ENCODE measurements at regions not wholly inside any gene's neighbourhood (a gene's known extent, or its start where the extent isn't known, plus 50 kb on each side); places are given as distances from the start of the nearest gene placed in this dataset.

- no peak overlapping the region for H3K27ac Mint-ChIP-seq (ENCODE audit: unreplicated experiment)
- TF ChIP-seq CTCF (IDR thresholded peaks at IDR 0.05): peak; percentile 11
- H3K36me3 Mint-ChIP-seq (ENCODE audit: low read depth): no peaks in the 10 kb centered on the region
- no peaks in the 10 kb centered on the region for H3K27me3 Mint-ChIP-seq (ENCODE audit: low read depth)
- H3K4me1 Mint-ChIP-seq (ENCODE audit: low read depth): peaks cover 17% of the 10 kb centered on the region
- H3K9me3 Mint-ChIP-seq (ENCODE audit: low read depth): no peaks in the 10 kb centered on the region
- DNase-seq (ENCODE audit: low spot score): no peak
- no peak overlapping the region for H3K4me3 Mint-ChIP-seq (ENCODE audit: unreplicated experiment)
Observed at GRCh38 chr2:181143790-181144300, 163.4 kb downstream of the UBE2E3 start.

- peak; percentile 88 for DNase-seq (ENCODE audit: low spot score)
- H3K4me3 Mint-ChIP-seq (ENCODE audit: unreplicated experiment): no peak overlapping the region
- TF ChIP-seq CTCF (IDR thresholded peaks at IDR 0.05): no peak
- H3K27me3 Mint-ChIP-seq (ENCODE audit: low read depth): no peaks in the 10 kb centered on the region
- peaks cover 15% of the 10 kb centered on the region for H3K4me1 Mint-ChIP-seq (ENCODE audit: low read depth)
- H3K36me3 Mint-ChIP-seq (ENCODE audit: low read depth): no peaks in the 10 kb centered on the region
- no peaks in the 10 kb centered on the region for H3K9me3 Mint-ChIP-seq (ENCODE audit: low read depth)
- no peak overlapping the region for H3K27ac Mint-ChIP-seq (ENCODE audit: unreplicated experiment)
Observed at GRCh38 chr2:181145645-181146044, 165.2 kb downstream of the UBE2E3 start.

GRCh38 chr2:181146171-181146570 lies 165.8 kb downstream of the UBE2E3 start:
- no peaks in the 10 kb centered on the region for H3K27me3 Mint-ChIP-seq (ENCODE audit: low read depth)
- H3K9me3 Mint-ChIP-seq (ENCODE audit: low read depth): no peaks in the 10 kb centered on the region
- DNase-seq (ENCODE audit: low spot score): no peak
- H3K27ac Mint-ChIP-seq (ENCODE audit: unreplicated experiment): no peak overlapping the region
- peaks cover 14% of the 10 kb centered on the region for H3K4me1 Mint-ChIP-seq (ENCODE audit: low read depth)
- H3K36me3 Mint-ChIP-seq (ENCODE audit: low read depth): no peaks in the 10 kb centered on the region
- no peak for TF ChIP-seq CTCF (IDR thresholded peaks at IDR 0.05)
- no peak overlapping the region for H3K4me3 Mint-ChIP-seq (ENCODE audit: unreplicated experiment)

GRCh38 chr2:181149056-181149455 lies 168.7 kb downstream of the UBE2E3 start:
- no peak overlapping the region for H3K4me3 Mint-ChIP-seq (ENCODE audit: unreplicated experiment)
- no peak for TF ChIP-seq CTCF (IDR thresholded peaks at IDR 0.05)
- no peaks in the 10 kb centered on the region for H3K36me3 Mint-ChIP-seq (ENCODE audit: low read depth)
- no peak for DNase-seq (ENCODE audit: low spot score)
- H3K9me3 Mint-ChIP-seq (ENCODE audit: low read depth): no peaks in the 10 kb centered on the region
- H3K27ac Mint-ChIP-seq (ENCODE audit: unreplicated experiment): no peak overlapping the region
- peaks cover 37% of the 10 kb centered on the region for H3K4me1 Mint-ChIP-seq (ENCODE audit: low read depth)
- no peaks in the 10 kb centered on the region for H3K27me3 Mint-ChIP-seq (ENCODE audit: low read depth)

GRCh38 chr2:181152226-181152625 lies 171.8 kb downstream of the UBE2E3 start:
- H3K36me3 Mint-ChIP-seq (ENCODE audit: low read depth): no peaks in the 10 kb centered on the region
- H3K9me3 Mint-ChIP-seq (ENCODE audit: low read depth): peaks cover 3% of the 10 kb centered on the region
- H3K4me3 Mint-ChIP-seq (ENCODE audit: unreplicated experiment): no peak overlapping the region
- no peak for DNase-seq (ENCODE audit: low spot score)
- peaks cover 36% of the 10 kb centered on the region for H3K4me1 Mint-ChIP-seq (ENCODE audit: low read depth)
- peak overlapping the region; percentile 70 for H3K27ac Mint-ChIP-seq (ENCODE audit: unreplicated experiment)
- no peak for TF ChIP-seq CTCF (IDR thresholded peaks at IDR 0.05)
- no peaks in the 10 kb centered on the region for H3K27me3 Mint-ChIP-seq (ENCODE audit: low read depth)

All from chondrocyte (in vitro differentiated cells).